A673 (cell line): ENCODE measurements at regions not wholly inside any gene's neighbourhood (a gene's known extent, or its start where the extent isn't known, plus 50 kb on each side); places are given as distances from the start of the nearest gene placed in this dataset.

Experiments
- BruUV-seq: library from RNA; stranded (reverse); fragments of 400-500 nt; replicated peaks from 2 replicates; lab custom pipeline; 2021; lab: Mats Ljungman, UMichigan
- CTCF ChIA-PET: fragments of 300-600 bp; sonication (Branson Sonifier 250); formaldehyde crosslinking; loops from one replicate; lab custom pipeline; 2022; ENCODE audit warnings: antibody characterized with exemption; lab: Charles Lee
- POLR2A ChIA-PET: fragments of 300-600 bp; sonication (Branson Sonifier 250); formaldehyde crosslinking; loops from one replicate; lab custom pipeline; 2022; ENCODE audit warnings: antibody characterized with exemption; ENCODE audit not compliant: low non-redundant PET; lab: Charles Lee
- DNase-seq: peaks from one replicate; pipeline ENCODE4 v3.0.0-alpha.2; 2015; ENCODE audit warnings: low spot score
- H3K27ac ChIP-seq: fragments of 200-600 bp; sonication (generic); 2 replicates; pipeline ENCODE4 v1.5.1; 2016; ENCODE audit warnings: mixed run types, low read depth, mild to moderate bottlenecking, mixed read lengths, antibody characterized with exemption, low read length; ENCODE audit not compliant: poor library complexity, severe bottlenecking
- H3K27me3 ChIP-seq: fragments of 200-600 bp; sonication (generic); replicated peaks from 2 replicates; pipeline ENCODE4 v1.6.1; 2017; ENCODE audit warnings: mixed run types, low read depth, mild to moderate bottlenecking, mixed read lengths, antibody characterized with exemption, low read length; ENCODE audit not compliant: insufficient read depth, poor library complexity
- H3K36me3 ChIP-seq: fragments of 200-600 bp; sonication (generic); 2 replicates; pipeline ENCODE4 v1.6.1; 2016; ENCODE audit warnings: mixed run types, mild to moderate bottlenecking, mixed read lengths, antibody characterized with exemption, low read length; ENCODE audit not compliant: insufficient read depth, poor library complexity, severe bottlenecking
- H3K4me1 ChIP-seq: fragments of 200-600 bp; sonication (generic); 2 replicates; pipeline ENCODE4 v1.6.1; 2017; ENCODE audit warnings: mixed run types, mild to moderate bottlenecking, mixed read lengths, antibody characterized with exemption, low read length; ENCODE audit not compliant: insufficient read depth, poor library complexity, severe bottlenecking
- H3K4me3 ChIP-seq: fragments of 200-600 bp; sonication (generic); 2 replicates; pipeline ENCODE4 v1.5.1; 2016; ENCODE audit warnings: low read depth, mixed run types, mild to moderate bottlenecking, mixed read lengths, low read length; ENCODE audit not compliant: poor library complexity, severe bottlenecking
- H3K9me3 ChIP-seq: fragments of 200-600 bp; sonication (generic); 2 replicates; pipeline ENCODE4 v1.6.1; 2016; ENCODE audit warnings: mixed run types, low read depth, mild to moderate bottlenecking, mixed read lengths, antibody characterized with exemption, low read length; ENCODE audit not compliant: poor library complexity, severe bottlenecking
- EZH2 ChIP-seq: fragments of 200-600 bp; sonication (generic); IDR thresholded peaks from 2 replicates; pipeline ENCODE4 v1.6.1; 2017; ENCODE audit warnings: borderline replicate concordance, low read depth, mild to moderate bottlenecking, mixed read lengths, antibody characterized with exemption, low read length; ENCODE audit not compliant: poor library complexity, severe bottlenecking
- intact Hi-C: fragments of 100-400 bp; cut with micrococcal nuclease; formaldehyde crosslinking; loops from one replicate; pipeline ENCODE4 v1.10.0; 2022; ENCODE audit not compliant: unreplicated experiment
- TF ChIP-seq, protein P1 (sequence below): fragments of 300-800, 200-600 bp; sonication (generic); conservative IDR thresholded peaks from 2 replicates; pipeline ENCODE4 v1.5.1; 2017; ENCODE audit warnings: low read depth, mild to moderate bottlenecking, antibody characterized with exemption, low read length, moderate library complexity, mixed read lengths

DNA sequence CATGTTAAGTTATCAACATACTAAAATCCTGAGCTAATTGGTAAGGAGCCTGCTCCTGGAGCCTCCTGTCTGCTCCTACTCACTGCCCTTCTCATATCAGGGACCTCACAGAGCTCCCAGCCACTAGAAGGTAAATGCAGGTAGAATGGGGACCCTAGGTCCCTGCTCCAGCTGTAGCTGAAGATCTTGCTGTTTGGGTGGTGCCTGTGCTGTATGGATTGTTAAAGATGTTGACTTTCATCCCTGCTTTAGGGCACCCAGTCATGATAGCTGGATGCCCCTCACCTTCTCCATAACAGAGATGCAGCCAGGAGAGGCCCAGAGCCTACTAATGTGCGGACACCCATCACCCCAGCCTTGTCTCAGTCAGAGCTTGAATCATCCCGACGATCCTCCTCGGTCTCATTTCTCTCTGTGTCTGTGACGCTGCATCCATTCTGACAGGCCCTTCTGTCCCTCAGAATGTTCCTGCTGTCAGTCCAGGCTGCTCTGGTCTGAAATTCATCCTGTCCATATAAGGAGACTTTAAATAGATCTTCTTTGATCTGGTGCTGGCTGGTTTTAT, 341.7 kb upstream of the GATB start:
- no peaks in the 10 kb centered on the region for H3K27me3 ChIP-seq
- H3K27ac ChIP-seq: no peak overlapping the region
- no peak for DNase-seq
- TF ChIP-seq, protein P1, sequence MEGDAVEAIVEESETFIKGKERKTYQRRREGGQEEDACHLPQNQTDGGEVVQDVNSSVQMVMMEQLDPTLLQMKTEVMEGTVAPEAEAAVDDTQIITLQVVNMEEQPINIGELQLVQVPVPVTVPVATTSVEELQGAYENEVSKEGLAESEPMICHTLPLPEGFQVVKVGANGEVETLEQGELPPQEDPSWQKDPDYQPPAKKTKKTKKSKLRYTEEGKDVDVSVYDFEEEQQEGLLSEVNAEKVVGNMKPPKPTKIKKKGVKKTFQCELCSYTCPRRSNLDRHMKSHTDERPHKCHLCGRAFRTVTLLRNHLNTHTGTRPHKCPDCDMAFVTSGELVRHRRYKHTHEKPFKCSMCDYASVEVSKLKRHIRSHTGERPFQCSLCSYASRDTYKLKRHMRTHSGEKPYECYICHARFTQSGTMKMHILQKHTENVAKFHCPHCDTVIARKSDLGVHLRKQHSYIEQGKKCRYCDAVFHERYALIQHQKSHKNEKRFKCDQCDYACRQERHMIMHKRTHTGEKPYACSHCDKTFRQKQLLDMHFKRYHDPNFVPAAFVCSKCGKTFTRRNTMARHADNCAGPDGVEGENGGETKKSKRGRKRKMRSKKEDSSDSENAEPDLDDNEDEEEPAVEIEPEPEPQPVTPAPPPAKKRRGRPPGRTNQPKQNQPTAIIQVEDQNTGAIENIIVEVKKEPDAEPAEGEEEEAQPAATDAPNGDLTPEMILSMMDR: no peak
- no peak for TF ChIP-seq EZH2
- intact Hi-C loops: no loop called here
- CTCF ChIA-PET: no interaction called here
- H3K4me3 ChIP-seq: no peak overlapping the region
- H3K9me3 ChIP-seq: no peaks in the 10 kb centered on the region
- no peaks in the 10 kb centered on the region for H3K36me3 ChIP-seq
- no TSS peak for BruUV-seq
- no peaks in the 10 kb centered on the region for H3K4me1 ChIP-seq
- POLR2A ChIA-PET: no interaction called here

DNA sequence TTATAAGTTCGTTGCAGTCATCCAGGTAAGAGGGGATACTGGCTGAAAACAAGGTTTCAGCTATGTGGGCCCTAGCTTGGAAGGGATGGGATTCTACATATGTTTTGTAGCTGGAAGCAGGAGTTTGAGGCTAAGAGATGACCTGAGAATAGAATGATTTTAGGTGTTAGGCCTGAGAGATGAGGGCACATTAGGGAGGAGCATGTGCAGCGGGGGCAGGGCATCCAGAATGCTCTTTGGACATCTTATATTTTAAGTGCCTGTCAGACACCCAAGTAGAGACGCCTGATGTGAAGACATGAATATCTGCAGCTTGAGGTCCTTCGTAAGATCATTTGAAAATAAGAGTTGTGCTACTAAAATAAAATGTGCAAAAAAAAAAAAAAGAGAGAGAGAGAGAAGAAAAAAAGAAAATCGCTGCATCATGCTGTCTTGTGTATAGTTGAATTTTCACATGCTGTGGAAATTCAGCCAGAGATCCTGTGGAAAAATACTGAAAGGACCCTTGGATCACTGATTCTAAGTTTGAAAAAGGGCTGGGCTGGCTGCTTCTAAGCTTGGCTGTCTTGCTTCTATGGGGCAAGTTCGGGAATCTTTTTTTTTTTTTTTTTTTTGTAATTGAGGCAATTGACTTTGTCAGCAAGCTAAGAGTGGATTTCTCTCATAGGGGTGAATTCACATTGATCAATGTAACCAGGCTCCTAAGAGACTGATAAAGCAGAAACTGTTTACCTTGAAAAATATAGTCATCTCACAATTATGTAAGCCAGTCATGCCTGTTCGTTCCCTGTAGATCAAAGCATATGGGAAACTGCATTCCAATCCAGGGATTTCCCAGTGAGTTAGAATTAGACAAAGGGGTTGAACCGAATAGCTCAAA, 341.0 kb upstream of the GATB start:
- ChIA-PET CTCF (interaction anchor here (0.7 kb wide), 1 partner anchor 276 kb away, joined by 9 read pairs; no protein-coding TSS in a partner anchor), POLR2A (no interaction called here)
- DNase-seq: no peak
- no peak overlapping the region for H3K27ac ChIP-seq
- TF ChIP-seq, protein P1: no peak
- no peak for TF ChIP-seq EZH2
- intact Hi-C loops: no loop called here
- H3K4me3 ChIP-seq: no peak overlapping the region
- no peaks in the 10 kb centered on the region for H3K36me3 ChIP-seq
- H3K9me3 ChIP-seq: no peaks in the 10 kb centered on the region
- H3K27me3 ChIP-seq: no peaks in the 10 kb centered on the region
- H3K4me1 ChIP-seq: no peaks in the 10 kb centered on the region
- BruUV-seq: no TSS peak

DNA sequence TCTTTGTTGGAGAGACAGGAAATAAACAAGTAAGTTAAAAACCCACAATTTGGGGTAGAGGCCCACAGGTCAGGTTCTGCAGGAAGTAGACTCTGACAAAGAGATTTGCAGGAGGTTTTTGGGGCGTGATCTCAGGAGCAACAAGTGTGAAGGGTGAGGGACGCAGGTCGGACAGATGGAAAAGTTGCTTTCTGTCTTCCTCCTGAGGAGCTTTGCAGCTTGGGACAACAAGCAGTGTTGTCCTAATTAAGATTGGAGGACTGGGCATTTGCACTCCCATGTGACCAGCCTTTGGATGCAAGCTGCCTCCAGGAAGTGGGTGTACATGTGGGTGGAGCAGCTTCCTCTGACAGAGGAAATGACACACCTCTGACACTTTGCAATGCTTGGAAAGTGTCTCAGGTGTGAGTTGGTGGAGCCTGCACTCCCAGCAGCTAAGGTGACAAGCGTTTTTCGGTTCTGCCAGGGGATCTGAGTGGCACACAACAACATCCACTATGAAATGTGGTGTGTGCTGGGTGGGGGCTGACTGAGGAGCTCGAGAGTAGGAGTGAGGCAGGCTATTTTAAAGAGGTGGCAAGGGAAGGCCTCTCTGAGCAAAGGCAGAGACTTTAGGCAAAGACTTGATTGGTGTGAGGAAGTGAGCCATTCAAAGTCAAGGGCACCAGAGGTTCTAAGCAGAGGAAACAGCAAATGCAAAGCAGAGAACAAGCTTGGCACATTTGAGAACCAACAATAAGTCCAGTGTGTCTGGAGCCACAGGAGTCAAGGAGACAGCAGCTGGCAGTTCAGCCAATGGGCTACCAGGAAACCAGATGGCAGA, 339.8 kb upstream of the GATB start:
- no TSS peak for BruUV-seq
- no peak for TF ChIP-seq EZH2
- TF ChIP-seq, protein P1: no peak
- no peaks in the 10 kb centered on the region for H3K4me1 ChIP-seq
- H3K27ac ChIP-seq: no peak overlapping the region
- no peak overlapping the region for H3K4me3 ChIP-seq
- POLR2A ChIA-PET: no interaction called here
- H3K27me3 ChIP-seq: no peaks in the 10 kb centered on the region
- intact Hi-C loops: no loop called here
- DNase-seq: no peak
- CTCF ChIA-PET: no interaction called here
- H3K9me3 ChIP-seq: no peaks in the 10 kb centered on the region
- no peaks in the 10 kb centered on the region for H3K36me3 ChIP-seq
